ENCODE measurements at regions not wholly inside any gene's neighbourhood (a gene's known extent, or its start where the extent isn't known, plus 50 kb on each side); places are given as distances from the start of the nearest gene placed in this dataset.

DNA sequence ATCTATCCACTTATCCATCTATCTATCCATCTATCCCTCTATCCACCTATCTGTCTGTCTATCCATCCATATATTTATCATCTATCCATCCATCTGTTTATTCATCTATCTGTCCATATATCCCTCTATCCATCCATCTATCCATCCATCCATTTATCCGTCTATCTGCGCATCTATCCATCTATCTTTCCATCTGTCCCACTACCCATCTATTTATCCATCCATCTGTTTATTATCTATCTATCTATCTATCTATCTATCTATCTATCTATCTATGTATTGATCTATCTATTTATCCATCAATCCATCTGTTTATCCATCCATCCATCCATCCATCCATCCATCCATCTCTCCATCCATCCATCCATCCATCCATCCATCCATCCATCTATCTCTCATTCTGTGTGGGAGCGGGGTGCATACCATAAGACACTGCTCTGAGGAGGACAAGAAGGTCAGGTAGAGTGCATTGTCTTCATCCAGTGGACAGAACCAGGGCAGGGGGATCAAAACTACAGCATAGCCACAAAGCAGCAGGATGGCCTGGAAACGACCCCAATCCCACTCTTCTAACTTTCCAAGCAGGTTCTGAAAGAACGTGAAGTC is 53.2 kb upstream of the ENPP6 start:
- H2AFZ ChIP-seq (ENCODE audit: low read length) = no peak overlapping the region
- no peaks in the 10 kb centered on the region for H3K79me2 ChIP-seq (ENCODE audit: insufficient read depth, low read length)
- no peak overlapping the region for H3K9ac ChIP-seq (ENCODE audit: low read depth, low read length, poor library complexity, severe bottlenecking)
- H3K4me3 ChIP-seq (ENCODE audit: low read length, poor library complexity, severe bottlenecking) = no peak overlapping the region
- H3K36me3 ChIP-seq (ENCODE audit: insufficient read depth, low read length) = no peaks in the 10 kb centered on the region
- no peaks in the 10 kb centered on the region for H3K9me2 ChIP-seq (replicated peaks; ENCODE audit: low read depth, low read length)
- H3K27me3 ChIP-seq (ENCODE audit: insufficient read depth, low read length, poor library complexity, severe bottlenecking) = no peaks in the 10 kb centered on the region
- no peak overlapping the region for H3K4me2 ChIP-seq (ENCODE audit: low read depth, low read length, poor library complexity, severe bottlenecking)
- peaks cover 24% of the 10 kb centered on the region for H3K4me1 ChIP-seq (ENCODE audit: insufficient read depth, low read length, poor library complexity, severe bottlenecking)
- H4K20me1 ChIP-seq (ENCODE audit: insufficient read depth, low read length, poor library complexity, severe bottlenecking) = no peaks in the 10 kb centered on the region
- no peaks in the 10 kb centered on the region for H3K9me3 ChIP-seq (ENCODE audit: insufficient read depth, low read depth, low read length)
- TF ChIP-seq, protein P1, sequence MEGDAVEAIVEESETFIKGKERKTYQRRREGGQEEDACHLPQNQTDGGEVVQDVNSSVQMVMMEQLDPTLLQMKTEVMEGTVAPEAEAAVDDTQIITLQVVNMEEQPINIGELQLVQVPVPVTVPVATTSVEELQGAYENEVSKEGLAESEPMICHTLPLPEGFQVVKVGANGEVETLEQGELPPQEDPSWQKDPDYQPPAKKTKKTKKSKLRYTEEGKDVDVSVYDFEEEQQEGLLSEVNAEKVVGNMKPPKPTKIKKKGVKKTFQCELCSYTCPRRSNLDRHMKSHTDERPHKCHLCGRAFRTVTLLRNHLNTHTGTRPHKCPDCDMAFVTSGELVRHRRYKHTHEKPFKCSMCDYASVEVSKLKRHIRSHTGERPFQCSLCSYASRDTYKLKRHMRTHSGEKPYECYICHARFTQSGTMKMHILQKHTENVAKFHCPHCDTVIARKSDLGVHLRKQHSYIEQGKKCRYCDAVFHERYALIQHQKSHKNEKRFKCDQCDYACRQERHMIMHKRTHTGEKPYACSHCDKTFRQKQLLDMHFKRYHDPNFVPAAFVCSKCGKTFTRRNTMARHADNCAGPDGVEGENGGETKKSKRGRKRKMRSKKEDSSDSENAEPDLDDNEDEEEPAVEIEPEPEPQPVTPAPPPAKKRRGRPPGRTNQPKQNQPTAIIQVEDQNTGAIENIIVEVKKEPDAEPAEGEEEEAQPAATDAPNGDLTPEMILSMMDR (conservative IDR thresholded peaks at IDR 0.05; ENCODE audit: low read length) = no peak
- TF ChIP-seq EZH2phosphoT487 (IDR thresholded peaks at IDR 0.05; ENCODE audit: borderline replicate concordance) = no peak
- H3F3A ChIP-seq (ENCODE audit: low read depth) = no peaks in the 10 kb centered on the region

DNA sequence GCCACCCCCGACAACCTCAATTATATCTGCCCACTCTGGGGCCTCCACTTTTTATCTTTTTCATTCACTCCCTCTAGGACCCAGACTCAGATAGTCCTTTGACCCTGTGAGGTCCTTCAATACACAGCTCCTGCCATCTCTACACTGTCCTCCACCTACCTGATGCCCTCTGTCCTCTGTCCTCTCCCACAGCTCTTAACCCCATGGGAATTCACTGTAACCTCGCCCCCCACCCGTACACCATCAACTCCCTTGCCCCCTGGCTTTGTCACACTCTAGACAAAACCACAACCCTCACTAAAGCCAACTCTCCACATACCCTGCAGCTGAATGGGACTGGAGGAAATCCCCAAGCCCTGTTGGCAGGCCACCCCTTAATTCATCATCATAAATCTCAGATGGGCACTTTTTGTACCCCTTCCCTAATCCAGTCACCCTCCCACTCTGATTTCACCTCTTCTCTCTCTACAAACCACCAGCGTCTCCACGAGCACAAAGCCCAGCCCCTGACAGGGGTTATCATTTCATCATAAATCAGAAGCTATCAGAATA is 52.3 kb upstream of the ENPP6 start:
- Histone ChIP-seq H3K4me3 (ENCODE audit: low read length, poor library complexity, severe bottlenecking) (no peak overlapping the region), H3K9ac (ENCODE audit: low read depth, low read length, poor library complexity, severe bottlenecking) (no peak overlapping the region), H4K20me1 (ENCODE audit: insufficient read depth, low read length, poor library complexity, severe bottlenecking) (no peaks in the 10 kb centered on the region), H3K4me2 (ENCODE audit: low read depth, low read length, poor library complexity, severe bottlenecking) (no peak overlapping the region), H3K79me2 (ENCODE audit: insufficient read depth, low read length) (no peaks in the 10 kb centered on the region), H3K9me2 (replicated peaks; ENCODE audit: low read depth, low read length) (no peaks in the 10 kb centered on the region), H3K27me3 (ENCODE audit: insufficient read depth, low read length, poor library complexity, severe bottlenecking) (no peaks in the 10 kb centered on the region), H3K9me3 (ENCODE audit: insufficient read depth, low read depth, low read length) (no peaks in the 10 kb centered on the region), H3F3A (ENCODE audit: low read depth) (no peaks in the 10 kb centered on the region), H3K4me1 (ENCODE audit: insufficient read depth, low read length, poor library complexity, severe bottlenecking) (peaks cover 27% of the 10 kb centered on the region), H2AFZ (ENCODE audit: low read length) (no peak overlapping the region), H3K36me3 (ENCODE audit: insufficient read depth, low read length) (no peaks in the 10 kb centered on the region)
- TF ChIP-seq, protein P1 (conservative IDR thresholded peaks at IDR 0.05; ENCODE audit: low read length) = no peak
- TF ChIP-seq EZH2phosphoT487 (IDR thresholded peaks at IDR 0.05; ENCODE audit: borderline replicate concordance) = no peak

DNA sequence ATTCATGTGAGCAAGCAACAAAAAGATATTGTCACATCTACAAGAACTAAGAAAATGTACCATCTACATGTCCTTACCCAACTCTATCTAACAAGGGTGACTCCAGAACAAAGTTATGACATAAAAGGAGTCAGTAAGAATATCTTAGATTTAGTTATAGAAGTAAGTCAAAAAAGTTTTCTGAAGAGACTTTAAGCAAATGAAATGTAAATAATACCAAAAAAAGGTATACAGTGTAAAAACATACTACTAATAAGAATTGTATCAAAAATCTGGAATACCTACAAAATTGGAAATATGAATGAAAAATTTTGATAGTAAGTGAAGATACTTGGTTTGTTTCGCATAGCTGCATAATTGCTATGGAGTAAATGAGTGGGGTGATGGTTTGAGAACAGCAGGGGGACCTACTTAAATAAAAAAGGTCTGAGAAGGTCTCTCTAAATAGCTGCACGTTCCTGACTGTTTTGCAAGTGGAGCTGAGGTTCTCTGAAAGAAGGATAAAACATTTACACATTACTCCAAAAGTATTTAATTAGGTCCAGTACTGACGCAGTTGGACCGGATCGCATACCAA is 51.0 kb upstream of the ENPP6 start:
- H3K4me2 ChIP-seq (ENCODE audit: low read depth, low read length, poor library complexity, severe bottlenecking) = peak overlapping the region; percentile 95
- no peaks in the 10 kb centered on the region for H3K9me2 ChIP-seq (replicated peaks; ENCODE audit: low read depth, low read length)
- H3K79me2 ChIP-seq (ENCODE audit: insufficient read depth, low read length) = no peaks in the 10 kb centered on the region
- TF ChIP-seq, protein P1 (conservative IDR thresholded peaks at IDR 0.05; ENCODE audit: low read length) = peak; percentile 64
- TF ChIP-seq EZH2phosphoT487 (IDR thresholded peaks at IDR 0.05; ENCODE audit: borderline replicate concordance) = no peak
- no peaks in the 10 kb centered on the region for H3K9me3 ChIP-seq (ENCODE audit: insufficient read depth, low read depth, low read length)
- no peaks in the 10 kb centered on the region for H4K20me1 ChIP-seq (ENCODE audit: insufficient read depth, low read length, poor library complexity, severe bottlenecking)
- no peaks in the 10 kb centered on the region for H3F3A ChIP-seq (ENCODE audit: low read depth)
- peak overlapping the region; percentile 76 for H3K9ac ChIP-seq (ENCODE audit: low read depth, low read length, poor library complexity, severe bottlenecking)
- peak overlapping the region; percentile 85 for H3K4me3 ChIP-seq (ENCODE audit: low read length, poor library complexity, severe bottlenecking)
- H3K36me3 ChIP-seq (ENCODE audit: insufficient read depth, low read length) = no peaks in the 10 kb centered on the region
- peaks cover 27% of the 10 kb centered on the region for H3K4me1 ChIP-seq (ENCODE audit: insufficient read depth, low read length, poor library complexity, severe bottlenecking)
- H3K27me3 ChIP-seq (ENCODE audit: insufficient read depth, low read length, poor library complexity, severe bottlenecking) = no peaks in the 10 kb centered on the region
- H2AFZ ChIP-seq (ENCODE audit: low read length) = peak overlapping the region; percentile 97

Data from Loucy (cell line).